Heart right ventricle (tissue), 16 donors: ENCODE measurements at regions not wholly inside any gene's neighbourhood (a gene's known extent, or its start where the extent isn't known, plus 50 kb on each side); places are given as distances from the start of the nearest gene placed in this dataset.

Source experiments
- ATAC-seq, 8 donors: fragments of 200-7000 bp; cut with Tn5 transposase; one replicate each; pipeline ENCODE4 v1.9.1; 2020; ENCODE audit warnings: mild to moderate bottlenecking in 8 of 8, moderate library complexity in 8 of 8, moderate number of reproducible peaks in 1 of 8
- DNase-seq, 2 donors: peaks; one replicate each; pipeline ENCODE4 v3.0.0-alpha.2; 2020
- H3K27ac ChIP-seq, 10 donors: fragments of 200-600 bp; sonication (generic) in 2 of 10; one replicate each; pipeline versions ENCODE4 v1.5.0 to v1.8.0; 2020 to 2022; ENCODE audit warnings: mild to moderate bottlenecking in 3 of 10
- H3K27me3 ChIP-seq, 7 donors: fragments of 200-600 bp; one replicate each; pipeline ENCODE4 v1.8.0; 2021 to 2022; ENCODE audit warnings: mild to moderate bottlenecking in 2 of 7
- H3K36me3 ChIP-seq, 9 donors: fragments of 200-600 bp; sonication (generic) in 1 of 9; one replicate each; pipeline versions ENCODE4 v1.5.0 to v1.8.0; 2020 to 2022; ENCODE audit warnings: mild to moderate bottlenecking in 2 of 9
- H3K4me1 ChIP-seq, 9 donors: fragments of 200-600 bp; sonication (generic) in 1 of 9; one replicate each; pipeline versions ENCODE4 v1.5.0 to v1.8.0; 2020 to 2022; ENCODE audit warnings: mild to moderate bottlenecking in 4 of 9
- H3K4me3 ChIP-seq, 10 donors: fragments of 200-600 bp; sonication (generic) in 2 of 10; one replicate each; pipeline versions ENCODE4 v1.5.0 to v1.8.0; 2020 to 2022; ENCODE audit warnings: mild to moderate bottlenecking in 7 of 10, moderate library complexity in 2 of 10
- H3K9me3 ChIP-seq, 11 donors: fragments of 200-600 bp in 10 of 11; sonication (generic) in 2 of 11; one replicate each; pipeline versions ENCODE4 v1.5.0 to v1.8.0; 2013 to 2022; ENCODE audit warnings: mild to moderate bottlenecking in 2 of 11, control low read depth in 1 of 11, moderate library complexity in 1 of 11
- WGBS, 2 donors: extraction: QIAGEN DNeasy Blood & Tissue Kit; methylation state at CpG; one replicate each; pipeline ENCODE4 v1.1.7; 2013; ENCODE audit warnings: inconsistent platforms in 1 of 2; 5-methylcytosine and 5-hydroxymethylcytosine counted together
- intact Hi-C, 10 donors: fragments of 100-400 bp; cut with DNase I; formaldehyde crosslinking; loops; one replicate each; pipeline versions ENCODE4 v1.11.1 to v1.14.2; 2022
- TF ChIP-seq, protein P1 (sequence below), 9 donors: fragments of 200-600 bp; sonication (generic) in 2 of 9; IDR thresholded peaks; one replicate each; pipeline versions ENCODE4 v1.5.0 to v1.8.0; 2021 to 2022; ENCODE audit warnings: antibody characterized with exemption in 9 of 9, mild to moderate bottlenecking in 5 of 9, moderate library complexity in 1 of 9
- donor health status: Arrhythmogenic right ventricular cardiomyopathy.
- donor health status: ischemic (EF 13 %, LVEDD 7.1; RV severe dilation, severe dysfunction).
- donor health status: healthy with polysubstance abuse.
- donor health status: DM: no; HTN: yes; CAD: no.
- donor health status: DM: no; HTN: no; CAD: no.
- donor health status: ischemic (EF 25% LVEDD 6.9; RV normal size, moderate dysfunction).
- donor health status: ischemic (EF 25% LVEDD 5.7; RV mildly dilated, moderate dysfunction).
- donor health status: healthy.
- donor health status: DM: yes; HTN: yes; CAD: no.
- donor health status: Ischemic cardiomyopathy.
- donor health status: ischemic (EF 35%, LVEDD 5.7; RV mildly dilated, moderate dysfunction).
- donor health status: nonischemic (EF 11% LVEDD 7.7; RV severe dilation, severe dysfunction).
- donor health status: DM: yes; HTN: yes; CAD: no.
- donor health status: PGD.
- donor health status: ischemic (EF 29% LVEDD 5.4; RV normal size, mild dysfunction).
- donor health status: nonischemic (EF 23%, LVEDD 6.1; RV moderate dilation, normal function).

DNA sequence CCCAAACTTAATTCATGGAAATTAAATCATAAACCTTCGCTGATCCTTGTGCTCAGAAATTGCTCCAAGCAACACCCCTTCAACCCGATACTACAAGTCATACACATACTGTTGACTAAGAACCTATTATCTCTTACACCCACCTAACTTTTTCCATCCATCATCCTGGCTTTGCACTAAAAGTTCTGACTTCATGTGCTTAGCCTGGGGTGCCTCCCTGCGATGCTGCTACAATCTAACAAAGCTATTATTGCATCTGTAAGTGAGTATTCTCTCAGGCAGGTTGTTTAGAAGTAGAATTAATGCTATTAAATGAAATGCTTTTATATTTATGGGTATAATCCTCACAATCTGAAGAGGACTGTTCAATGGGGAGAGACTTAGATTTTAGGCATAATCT lies 619.8 kb downstream of the CCDC85A start:
- intact Hi-C loops = no loop called here
- H3K27me3 ChIP-seq = no peaks in the 10 kb centered on the region
- 84 to 94% methylated on average over 3 of the region's 3 CpGs for WGBS, 2 donors
- H3K36me3 ChIP-seq = no peaks in the 10 kb centered on the region
- H3K4me1 ChIP-seq = no peaks in the 10 kb centered on the region
- TF ChIP-seq, protein P1, sequence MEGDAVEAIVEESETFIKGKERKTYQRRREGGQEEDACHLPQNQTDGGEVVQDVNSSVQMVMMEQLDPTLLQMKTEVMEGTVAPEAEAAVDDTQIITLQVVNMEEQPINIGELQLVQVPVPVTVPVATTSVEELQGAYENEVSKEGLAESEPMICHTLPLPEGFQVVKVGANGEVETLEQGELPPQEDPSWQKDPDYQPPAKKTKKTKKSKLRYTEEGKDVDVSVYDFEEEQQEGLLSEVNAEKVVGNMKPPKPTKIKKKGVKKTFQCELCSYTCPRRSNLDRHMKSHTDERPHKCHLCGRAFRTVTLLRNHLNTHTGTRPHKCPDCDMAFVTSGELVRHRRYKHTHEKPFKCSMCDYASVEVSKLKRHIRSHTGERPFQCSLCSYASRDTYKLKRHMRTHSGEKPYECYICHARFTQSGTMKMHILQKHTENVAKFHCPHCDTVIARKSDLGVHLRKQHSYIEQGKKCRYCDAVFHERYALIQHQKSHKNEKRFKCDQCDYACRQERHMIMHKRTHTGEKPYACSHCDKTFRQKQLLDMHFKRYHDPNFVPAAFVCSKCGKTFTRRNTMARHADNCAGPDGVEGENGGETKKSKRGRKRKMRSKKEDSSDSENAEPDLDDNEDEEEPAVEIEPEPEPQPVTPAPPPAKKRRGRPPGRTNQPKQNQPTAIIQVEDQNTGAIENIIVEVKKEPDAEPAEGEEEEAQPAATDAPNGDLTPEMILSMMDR (IDR thresholded peaks at IDR 0.05) = no peak
- no peak overlapping the region for H3K4me3 ChIP-seq
- H3K9me3 ChIP-seq = no peaks in the 10 kb centered on the region
- H3K27ac ChIP-seq = no peak overlapping the region
- DNase-seq (no peak), ATAC-seq (no peak)

DNA sequence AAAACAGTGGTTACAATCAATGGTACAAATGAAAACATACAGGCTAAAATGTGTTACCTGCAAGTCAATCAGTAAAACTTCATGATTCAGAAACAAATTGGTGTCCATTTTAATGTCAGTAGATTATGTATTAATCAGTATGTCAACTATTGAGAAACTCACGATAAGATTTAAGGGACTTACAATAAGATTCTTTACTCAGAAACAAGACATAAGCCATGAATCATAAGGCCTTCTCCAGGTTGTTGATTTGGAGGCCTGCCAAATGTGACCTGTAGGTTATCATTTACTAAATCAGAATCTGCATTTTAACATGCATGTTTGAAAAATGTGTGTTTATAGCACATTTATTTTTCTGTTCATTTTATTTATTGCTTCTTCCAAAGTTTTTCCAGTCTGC lies 623.1 kb downstream of the CCDC85A start:
- intact Hi-C loops = no loop called here
- ATAC-seq = no peak
- Histone ChIP-seq H3K9me3 (peaks cover 0 to 4% (median 0%) of the 10 kb centered on the region in 11 donors), H3K4me3 (no peak overlapping the region), H3K27ac (no peak overlapping the region), H3K36me3 (no peaks in the 10 kb centered on the region), H3K27me3 (no peaks in the 10 kb centered on the region), H3K4me1 (no peaks in the 10 kb centered on the region)
- no peak for DNase-seq
- WGBS, 2 donors = 85 to 87% methylated on average over 1 of the region's 1 CpG
- TF ChIP-seq, protein P1 (IDR thresholded peaks at IDR 0.05) = no peak

DNA sequence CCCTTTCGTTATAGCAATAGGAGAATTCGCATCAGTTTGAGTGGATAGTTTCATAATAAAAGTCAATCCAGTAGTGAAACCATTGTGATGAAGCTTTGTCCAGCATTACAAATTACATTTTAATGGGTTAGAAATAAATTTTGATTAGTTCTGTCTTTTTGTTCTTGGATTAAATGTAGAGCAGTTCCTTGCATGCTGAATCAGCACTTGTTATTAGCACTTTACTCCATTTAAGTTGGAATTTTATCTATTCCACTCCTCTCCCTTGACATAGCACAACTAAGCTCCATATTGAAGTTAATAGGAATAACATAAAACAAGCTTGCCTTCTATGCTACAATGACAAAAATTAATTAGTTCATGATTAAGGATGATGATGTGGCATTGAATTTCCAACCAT lies 624.1 kb downstream of the CCDC85A start:
- Histone ChIP-seq H3K36me3 (no peaks in the 10 kb centered on the region), H3K27me3 (no peaks in the 10 kb centered on the region), H3K4me1 (no peaks in the 10 kb centered on the region), H3K27ac (no peak overlapping the region), H3K4me3 (no peak overlapping the region), H3K9me3 (peaks cover 0 to 4% (median 0%) of the 10 kb centered on the region in 11 donors)
- no peak for ATAC-seq
- intact Hi-C loops = loop anchor here in 1 of 10 donors (1.0 kb wide), 1 partner anchor 35 kb away; no protein-coding TSS in a partner anchor
- 83 to 88% methylated on average over 2 of the region's 2 CpGs for WGBS, 2 donors
- DNase-seq = no peak
- TF ChIP-seq, protein P1 (IDR thresholded peaks at IDR 0.05) = no peak

DNA sequence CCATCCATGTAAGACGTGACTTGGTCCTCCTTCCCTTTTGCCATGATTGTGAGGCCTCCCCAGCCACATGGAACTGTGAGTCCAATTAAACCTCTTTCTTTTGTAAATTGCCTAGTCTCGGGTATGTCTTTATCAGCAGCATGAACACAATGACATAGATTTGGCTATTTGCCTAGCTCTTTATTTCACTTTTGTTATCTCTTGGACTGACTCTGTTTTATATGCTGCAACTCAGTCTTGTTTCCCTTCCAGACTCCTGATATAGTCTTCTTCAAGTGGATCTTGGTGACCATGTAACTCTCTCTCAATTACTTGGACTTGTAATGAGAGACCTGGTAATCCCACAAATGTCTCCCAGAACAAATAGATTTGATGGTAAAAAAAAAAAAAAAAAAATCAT lies 627.6 kb downstream of the CCDC85A start:
- DNase-seq = no peak
- H3K4me3 ChIP-seq = no peak overlapping the region
- WGBS, 2 donors = 30 to 51% methylated on average over 2 of the region's 2 CpGs
- no peaks in the 10 kb centered on the region for H3K27me3 ChIP-seq
- no peak overlapping the region for H3K27ac ChIP-seq
- peaks cover 0 to 4% (median 0%) of the 10 kb centered on the region in 11 donors for H3K9me3 ChIP-seq
- H3K4me1 ChIP-seq = no peaks in the 10 kb centered on the region
- no peaks in the 10 kb centered on the region for H3K36me3 ChIP-seq
- ATAC-seq = no peak
- intact Hi-C loops = no loop called here
- TF ChIP-seq, protein P1 (IDR thresholded peaks at IDR 0.05) = no peak
